K562 (cell line): ENCODE measurements at regions not wholly inside any gene's neighbourhood (a gene's known extent, or its start where the extent isn't known, plus 50 kb on each side); places are given as distances from the start of the nearest gene placed in this dataset.

ENCODE experiments used
- ATAC-seq: fragments of 200-7000 bp; cut with Tn5 transposase; 3 replicates; pipeline ENCODE4 v1.9.1; 2020; ENCODE audit warnings: moderate library complexity
- BruUV-seq: library from RNA; stranded (reverse); fragments of 400-500 nt; replicated peaks from 2 replicates; lab custom pipeline; 2021; lab: Mats Ljungman, UMichigan
- CTCF ChIA-PET: fragments of 300-600 bp; formaldehyde crosslinking; extraction: SDS; loops from one replicate; lab custom pipeline; 2021; ENCODE audit warnings: low intra/inter-chr PET ratio; lab: Yijun Ruan, JAX
- POLR2A ChIA-PET: fragments of 300-600, 350-650 bp; sonication (Branson Sonifier 250); formaldehyde crosslinking; extraction: SDS; loops from one replicate; lab custom pipeline; 2021; ENCODE audit warnings: antibody characterized with exemption, inconsistent platforms; lab: Yijun Ruan, JAX
- DNase-seq, 4 experiments: peaks; one replicate each; pipeline versions ENCODE4 v3.0.0 to v3.0.0-alpha.2; 2011 to 2018; ENCODE audit warnings: low spot score in 3 of 4, mixed read lengths in 3 of 4; ENCODE audit errors: extremely low read depth in 1 of 4
- FAIRE-seq: peaks from 2 replicates; lab custom pipeline; 2011; peaks lifted over from hg19 to GRCh38; lab: Jason Lieb, UNC
- H2AFZ ChIP-seq: 2 replicates; pipeline ENCODE4 v1.6.0; 2011; ENCODE audit warnings: low read depth, low read length, control low read depth, inconsistent platforms
- H3K27ac ChIP-seq: fragments of 200-600 bp; 3 replicates; pipeline ENCODE4 v1.8.0; 2011; ENCODE audit warnings: low read depth, mild to moderate bottlenecking, control low read depth, inconsistent platforms, low read length, moderate library complexity, mixed read lengths; ENCODE audit errors: extremely low read depth
- H3K27me3 ChIP-seq, 2 experiments: fragments of 300-600 bp in 1 of 2; 2 replicates in 1 of 2; 3 replicates in 1 of 2; pipeline versions ENCODE4 v1.6.0 to v1.8.0; 2011; ENCODE audit warnings: inconsistent platforms in 2 of 2, low read length in 2 of 2, mild to moderate bottlenecking in 1 of 2, mixed read lengths in 1 of 2, moderate library complexity in 1 of 2; ENCODE audit not compliant: control insufficient read depth in 2 of 2, insufficient read depth in 2 of 2
- H3K36me3 ChIP-seq: fragments of 300-600 bp; 3 replicates; pipeline ENCODE4 v1.8.0; 2011; ENCODE audit warnings: mild to moderate bottlenecking, low read length, inconsistent platforms; ENCODE audit not compliant: control insufficient read depth, insufficient read depth
- H3K4me1 ChIP-seq, 2 experiments: fragments of 200-600 bp in 1 of 2; replicated peaks in 1 of 2; 2 replicates in 1 of 2; 3 replicates in 1 of 2; pipeline versions ENCODE4 v1.5.1 to v1.8.0; 2011; ENCODE audit warnings: inconsistent platforms in 2 of 2, low read length in 2 of 2, mild to moderate bottlenecking in 1 of 2, mixed read lengths in 1 of 2, moderate library complexity in 1 of 2; ENCODE audit not compliant: control insufficient read depth in 2 of 2, insufficient read depth in 2 of 2
- H3K4me2 ChIP-seq: 2 replicates; pipeline ENCODE4 v1.6.1; 2011; ENCODE audit warnings: low read length, control low read depth, inconsistent platforms, mixed read lengths; ENCODE audit not compliant: insufficient read depth
- H3K4me3 ChIP-seq: fragments of 200-600 bp; sonication (generic), shearing (Covaris generic); 2 replicates; pipeline ENCODE4 v1.5.1; 2016; ENCODE audit warnings: control low read depth, inconsistent platforms
- H3K79me2 ChIP-seq: fragments of 200-600 bp; 3 replicates; pipeline ENCODE4 v1.8.0; 2011; ENCODE audit warnings: low read length, inconsistent platforms; ENCODE audit not compliant: control insufficient read depth, insufficient read depth
- H3K9ac ChIP-seq, 2 experiments: 2 replicates each; pipeline versions ENCODE4 v1.6.0 to v1.6.1; 2011; ENCODE audit warnings: low read depth in 2 of 2, low read length in 2 of 2, control low read depth in 1 of 2, inconsistent platforms in 1 of 2, mild to moderate bottlenecking in 1 of 2, mixed read lengths in 1 of 2; ENCODE audit not compliant: insufficient read depth in 1 of 2
- H3K9me1 ChIP-seq: one replicate; pipeline ENCODE4 v1.6.0; 2011; ENCODE audit warnings: inconsistent platforms, mild to moderate bottlenecking, low read length, moderate library complexity; ENCODE audit not compliant: control insufficient read depth, insufficient read depth
- H3K9me3 ChIP-seq: replicated peaks from 2 replicates; pipeline ENCODE4 v1.5.1; 2011; ENCODE audit warnings: low read depth, low read length, inconsistent platforms; ENCODE audit not compliant: control insufficient read depth, insufficient read depth
- H4K20me1 ChIP-seq: replicated peaks from 2 replicates; pipeline ENCODE4 v1.6.1; 2011; ENCODE audit warnings: low read length, inconsistent platforms, mixed read lengths; ENCODE audit not compliant: control insufficient read depth, insufficient read depth
- BRF1 ChIP-seq: IDR thresholded peaks from 3 replicates; pipeline ENCODE4 v1.6.1; 2011; ENCODE audit warnings: borderline replicate concordance, mild to moderate bottlenecking; ENCODE audit not compliant: insufficient read length; ENCODE audit errors: extremely low read depth
- MXI1 ChIP-seq: IDR thresholded peaks from 2 replicates; pipeline ENCODE4 v1.6.1; 2011; ENCODE audit warnings: low read depth, mild to moderate bottlenecking, improper control_type of control experiment, low read length
- SRF ChIP-seq, 2 experiments: fragments of 250-450, 450-650 bp in 1 of 2; sonication (Bioruptor Pico) in 1 of 2; sonication (generic) in 1 of 2; formaldehyde crosslinking; IDR thresholded peaks; 2 replicates each; pipeline versions ENCODE4 v1.5.0 to v1.5.1; 2020 to 2022; ENCODE audit warnings: mild to moderate bottlenecking in 1 of 2, missing genetic modification reagents in 1 of 2
- ZNF143 ChIP-seq: sonication (generic); formaldehyde crosslinking; IDR thresholded peaks from 2 replicates; pipeline ENCODE4 v1.9.0; 2022; ENCODE audit warnings: mild to moderate bottlenecking, missing genetic modification reagents
- WGBS: fragments of 100-300 bp; shearing (Covaris generic); methylation state at CpG from one replicate; pipeline ENCODE4 v1.1.6; 2016; ENCODE audit warnings: low coverage, mixed read lengths; ENCODE audit not compliant: insufficient coverage; ENCODE audit errors: missing lambda C conversion rate; 5-methylcytosine and 5-hydroxymethylcytosine counted together
- in situ Hi-C: fragments of 300-500 bp; cut with MboI; formaldehyde crosslinking; loops from 4 replicates; pipeline ENCODE4 v1.15.0; 2018; ENCODE audit warnings: inconsistent platforms, mixed read lengths
- intact Hi-C: fragments of 100-400 bp; cut with micrococcal nuclease; formaldehyde crosslinking; loops from 2 replicates; pipeline ENCODE4 v1.14.2; 2022
- TF ChIP-seq, protein P1 (sequence below), 3 experiments: IDR thresholded peaks in 2 of 3; conservative IDR thresholded peaks in 1 of 3; 2 replicates each; pipeline ENCODE4 v1.5.1; 2011 to 2012; ENCODE audit warnings: low read length in 3 of 3, mild to moderate bottlenecking in 3 of 3, control low read depth in 2 of 3, improper control_type of control experiment in 1 of 3, inconsistent platforms in 1 of 3, low read depth in 1 of 3, mixed read lengths in 1 of 3, moderate library complexity in 1 of 3; ENCODE audit not compliant: insufficient read depth in 2 of 3

DNA sequence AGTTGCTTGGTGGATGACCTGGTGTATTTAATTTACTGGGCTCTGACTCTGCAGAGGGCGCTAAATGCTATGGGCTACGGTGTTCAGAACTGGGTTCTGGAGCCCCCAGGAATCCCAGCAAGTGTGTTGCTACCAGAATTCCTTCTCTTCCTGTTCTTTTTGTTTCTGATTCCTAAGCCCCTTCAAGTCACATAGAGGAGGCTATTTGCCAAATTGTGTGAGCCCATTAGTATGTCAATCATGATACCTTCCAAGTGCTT lies 358.2 kb upstream of the SPRED2 start:
- WGBS = 92% methylated on average over 2 of the region's 2 CpGs
- ATAC-seq (peak; percentile 47; the same call in 1 of the 3 replicates), DNase-seq (no peak), FAIRE-seq (no peak)
- Histone ChIP-seq H3K27ac (no peak overlapping the region), H3K9me3 (no peaks in the 10 kb centered on the region), H3K4me3 (no peak overlapping the region), H4K20me1 (no peaks in the 10 kb centered on the region), H3K27me3 (no peaks in the 10 kb centered on the region), H3K36me3 (no peaks in the 10 kb centered on the region), H3K9me1 (no peaks in the 10 kb centered on the region), H3K4me1 (peaks cover 0 to 12% of the 10 kb centered on the region in 2 experiments; a peak in 3 of 5 replicates), H3K9ac (no peak overlapping the region), H2AFZ (no peak overlapping the region), H3K4me2 (no peak overlapping the region), H3K79me2 (no peaks in the 10 kb centered on the region)
- intact Hi-C loops (no loop called here), in situ Hi-C loops (no loop called here)
- BruUV-seq = no TSS peak
- ChIA-PET POLR2A (no interaction called here), CTCF (no interaction called here)
- no peak for TF ChIP-seq SRF (CRISPR knock-in tag; IDR thresholded peaks at IDR 0.05)
- no peak for TF ChIP-seq MXI1
- no peak for TF ChIP-seq ZNF143
- no peak for TF ChIP-seq BRF1
- TF ChIP-seq, protein P1, sequence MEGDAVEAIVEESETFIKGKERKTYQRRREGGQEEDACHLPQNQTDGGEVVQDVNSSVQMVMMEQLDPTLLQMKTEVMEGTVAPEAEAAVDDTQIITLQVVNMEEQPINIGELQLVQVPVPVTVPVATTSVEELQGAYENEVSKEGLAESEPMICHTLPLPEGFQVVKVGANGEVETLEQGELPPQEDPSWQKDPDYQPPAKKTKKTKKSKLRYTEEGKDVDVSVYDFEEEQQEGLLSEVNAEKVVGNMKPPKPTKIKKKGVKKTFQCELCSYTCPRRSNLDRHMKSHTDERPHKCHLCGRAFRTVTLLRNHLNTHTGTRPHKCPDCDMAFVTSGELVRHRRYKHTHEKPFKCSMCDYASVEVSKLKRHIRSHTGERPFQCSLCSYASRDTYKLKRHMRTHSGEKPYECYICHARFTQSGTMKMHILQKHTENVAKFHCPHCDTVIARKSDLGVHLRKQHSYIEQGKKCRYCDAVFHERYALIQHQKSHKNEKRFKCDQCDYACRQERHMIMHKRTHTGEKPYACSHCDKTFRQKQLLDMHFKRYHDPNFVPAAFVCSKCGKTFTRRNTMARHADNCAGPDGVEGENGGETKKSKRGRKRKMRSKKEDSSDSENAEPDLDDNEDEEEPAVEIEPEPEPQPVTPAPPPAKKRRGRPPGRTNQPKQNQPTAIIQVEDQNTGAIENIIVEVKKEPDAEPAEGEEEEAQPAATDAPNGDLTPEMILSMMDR (IDR thresholded peaks at IDR 0.05 in 2 of 3, conservative IDR thresholded peaks at IDR 0.05 in 1 of 3; ENCODE audit: insufficient read depth in 2 of 3, low read depth in 1 of 3, low read length in 3 of 3) = peak in 1 of 3 experiments; percentile 22; a peak in 2 of 6 replicates
- TF ChIP-seq, all 486 proteins: peak for 1
